HG02981 (cell line): ENCODE measurements at regions not wholly inside any gene's neighbourhood (a gene's known extent, or its start where the extent isn't known, plus 50 kb on each side); places are given as distances from the start of the nearest gene placed in this dataset.
A peak's percentile ranks its signal among the peaks of the same experiment; 100 is the strongest.
"Not testable (repeated sequence)": the region's sequence is repeated elsewhere in the genome, so short reads cannot be mapped to it uniquely, and the experiment has no call there.

Experiments used
- ATAC-seq: cut with Tn5 transposase; IDR thresholded peaks from one replicate; pipeline ENCODE4 v1.9.1; 2021; ENCODE audit warnings: mild to moderate bottlenecking, moderate library complexity; ENCODE audit not compliant: unreplicated experiment

- ATAC-seq, result no peak
Measured at GRCh38 chr4:189207872-189208271, 732.8 kb upstream of the FRG1 start.

GRCh38 chr4:189215574-189215973, 725.1 kb upstream of the FRG1 start:
- peak; percentile 62 for ATAC-seq

- no peak for ATAC-seq
Measured at GRCh38 chr4:189221691-189222090, 719.0 kb upstream of the FRG1 start.

GRCh38 chr4:189228726-189229125, 711.9 kb upstream of the FRG1 start:
- ATAC-seq, result no peak

- ATAC-seq, result no peak
Measured at GRCh38 chr4:189232274-189232673, 708.4 kb upstream of the FRG1 start.

- not testable (repeated sequence) for ATAC-seq
Measured at GRCh38 chr4:189233754-189234153, 706.9 kb upstream of the FRG1 start.

- ATAC-seq, result not testable (repeated sequence)
Measured at GRCh38 chr4:189234948-189235347, 705.7 kb upstream of the FRG1 start.

- ATAC-seq, result no peak
Measured at GRCh38 chr4:189235599-189235998, 705.1 kb upstream of the FRG1 start.

GRCh38 chr4:189236321-189236720, 704.4 kb upstream of the FRG1 start:
- not testable (repeated sequence) for ATAC-seq

- ATAC-seq, result no peak
Measured at GRCh38 chr4:189237340-189237739, 703.3 kb upstream of the FRG1 start.

- no peak for ATAC-seq
Measured at GRCh38 chr4:189255636-189256035, 685.0 kb upstream of the FRG1 start.

GRCh38 chr4:189261475-189261874, 679.2 kb upstream of the FRG1 start:
- ATAC-seq, result no peak

- ATAC-seq, result no peak
Measured at GRCh38 chr4:189265515-189265914, 675.2 kb upstream of the FRG1 start.

GRCh38 chr4:189267312-189267965, 673.2 kb upstream of the FRG1 start:
- no peak for ATAC-seq

GRCh38 chr4:189278597-189279165, 662.0 kb upstream of the FRG1 start:
- ATAC-seq, result no peak

GRCh38 chr4:189279188-189279587, 661.5 kb upstream of the FRG1 start:
- no peak for ATAC-seq

- no peak for ATAC-seq
Measured at GRCh38 chr4:189285377-189285776, 655.3 kb upstream of the FRG1 start.

GRCh38 chr4:189291939-189292338, 648.7 kb upstream of the FRG1 start:
- ATAC-seq, result no peak

- no peak for ATAC-seq
Measured at GRCh38 chr4:189293459-189293858, 647.2 kb upstream of the FRG1 start.

GRCh38 chr4:189294574-189294973, 646.1 kb upstream of the FRG1 start:
- ATAC-seq, result no peak

GRCh38 chr4:189299706-189300105, 641.0 kb upstream of the FRG1 start:
- no peak for ATAC-seq

- no peak for ATAC-seq
Measured at GRCh38 chr4:189301692-189302091, 639.0 kb upstream of the FRG1 start.

- no peak for ATAC-seq
Measured at GRCh38 chr4:189302719-189303118, 638.0 kb upstream of the FRG1 start.
